HL-60 (cell line): ENCODE measurements at regions not wholly inside any gene's neighbourhood (a gene's known extent, or its start where the extent isn't known, plus 50 kb on each side); places are given as distances from the start of the nearest gene placed in this dataset.

Source experiments
- CTCF ChIP-seq: IDR thresholded peaks from one replicate; pipeline ENCODE4 v1.5.1; 2011; ENCODE audit warnings: low read length, control low read depth, inconsistent platforms; ENCODE audit not compliant: insufficient read depth
- GABPA ChIP-seq: IDR thresholded peaks from 2 replicates; pipeline ENCODE4 v1.6.1; 2012; ENCODE audit warnings: low read depth
- POLR2AphosphoS5 ChIP-seq: IDR thresholded peaks from 2 replicates; pipeline ENCODE4 v1.6.1; 2012; ENCODE audit warnings: low read depth
- REST ChIP-seq: IDR thresholded peaks from 2 replicates; pipeline ENCODE4 v1.6.1; 2012; ENCODE audit warnings: low read depth; ENCODE audit not compliant: insufficient replicate concordance
- SPI1 ChIP-seq: IDR thresholded peaks from 2 replicates; pipeline ENCODE4 v1.6.1; 2012; ENCODE audit warnings: low read depth, mild to moderate bottlenecking, borderline replicate concordance

- TF ChIP-seq CTCF (no peak), POLR2AphosphoS5 (no peak), GABPA (no peak), SPI1 (no peak), REST (no peak)
Measured at GRCh38 chr9:74317235-74317634, 179.9 kb upstream of the RORB start.
